ENCODE measurements at regions not wholly inside any gene's neighbourhood (a gene's known extent, or its start where the extent isn't known, plus 50 kb on each side); places are given as distances from the start of the nearest gene placed in this dataset.

- H3K4me2 ChIP-seq (ENCODE audit: low read depth, low read length), result no peak overlapping the region
- H3K4me3 ChIP-seq (replicated peaks in 1 of 3; ENCODE audit: insufficient read depth in 1 of 3, low read depth in 2 of 3, low read length in 3 of 3), result no peak overlapping the region
- no peaks in the 10 kb centered on the region for H4K20me1 ChIP-seq (ENCODE audit: insufficient read depth, low read length)
- FAIRE-seq, result no peak
- no peak for DNase-seq (ENCODE audit: low spot score)
- H3K4me1 ChIP-seq (ENCODE audit: insufficient read depth, low read length), result no peaks in the 10 kb centered on the region
- BruUV-seq (replicated peaks), result no TSS peak
- no peak for TF ChIP-seq TGIF2 (CRISPR knock-in tag; IDR thresholded peaks at IDR 0.05)
- TF ChIP-seq BHLHE40 (IDR thresholded peaks at IDR 0.05; ENCODE audit: low read length), result no peak
- no peak for TF ChIP-seq PATZ1 (CRISPR knock-in tag; IDR thresholded peaks at IDR 0.05)
- TF ChIP-seq ZNF790 (CRISPR knock-in tag; IDR thresholded peaks at IDR 0.05; ENCODE audit: borderline replicate concordance), result no peak
- no peak for TF ChIP-seq TBP (CRISPR knock-in tag; IDR thresholded peaks at IDR 0.05)
- no peak for TF ChIP-seq ZNF274 (CRISPR knock-in tag; IDR thresholded peaks at IDR 0.05)
- TF ChIP-seq BATF2 (CRISPR knock-in tag; IDR thresholded peaks at IDR 0.05), result no peak
- TF ChIP-seq KMT2B (CRISPR knock-in tag; IDR thresholded peaks at IDR 0.05), result no peak
- no peak for TF ChIP-seq MAFF (IDR thresholded peaks at IDR 0.05; ENCODE audit: low read depth, low read length)
- TF ChIP-seq ATF5 (CRISPR knock-in tag; IDR thresholded peaks at IDR 0.05; ENCODE audit: low read depth), result no peak
- TF ChIP-seq MED1 (CRISPR knock-in tag; IDR thresholded peaks at IDR 0.05), result no peak
- TF ChIP-seq ETV5 (CRISPR knock-in tag; IDR thresholded peaks at IDR 0.05; ENCODE audit: borderline replicate concordance), result no peak
- no peak for TF ChIP-seq RNF219 (CRISPR knock-in tag; IDR thresholded peaks at IDR 0.05)
- TF ChIP-seq ZBTB42 (CRISPR knock-in tag; IDR thresholded peaks at IDR 0.05), result no peak
- H3K79me2 ChIP-seq (ENCODE audit: insufficient read depth, low read length), result no peaks in the 10 kb centered on the region
- no peak for ATAC-seq
- H3K9ac ChIP-seq (ENCODE audit: insufficient read depth, low read depth, low read length), result no peak overlapping the region
- CTCF ChIA-PET (ENCODE audit: low intra/inter-chr PET ratio, low total read pairs), result no interaction called here
- POLR2A ChIA-PET, result no interaction called here
- H3K27me3 ChIP-seq (ENCODE audit: control insufficient read depth in 1 of 2, insufficient read depth in 2 of 2, low read length in 2 of 2), result no peaks in the 10 kb centered on the region
- no peak overlapping the region for H2AFZ ChIP-seq (ENCODE audit: low read length)
- 0% methylated on average over 3 of the region's 3 CpGs for WGBS (ENCODE audit: low lambda C conversion rate)
- no peaks in the 10 kb centered on the region for H3K36me3 ChIP-seq (replicated peaks in 1 of 2; ENCODE audit: control insufficient read depth in 1 of 2, insufficient read depth in 2 of 2, low read length in 2 of 2)
- in situ Hi-C loops (cut with HindIII; ENCODE audit: extremely low pct_ligation_motif_present, low pct_unique_long_range_greater_than_20kb), result no loop called here
- intact Hi-C loops (cut with micrococcal nuclease; ENCODE audit: unreplicated experiment), result no loop called here
- no peak overlapping the region for H3K27ac ChIP-seq (ENCODE audit: extremely low read length, insufficient read depth, low read length)
- no peaks in the 10 kb centered on the region for H3K9me3 ChIP-seq (ENCODE audit: low read length)
Observed at GRCh38 chr7:33776788-33777187, 128.6 kb upstream of the BMPER start.

Data from HepG2 (cell line).